Liver (tissue), 7 donors: ENCODE measurements at regions not wholly inside any gene's neighbourhood (a gene's known extent, or its start where the extent isn't known, plus 50 kb on each side); places are given as distances from the start of the nearest gene placed in this dataset.

ENCODE experiments used
- DNase-seq: peaks from one replicate; pipeline ENCODE4 v3.0.0-alpha.2; 2017; ENCODE audit warnings: low spot score
- H3K27ac ChIP-seq, 2 donors: one replicate each; pipeline ENCODE4 v1.7.0; 2013; ENCODE audit warnings: inconsistent platforms in 2 of 2, low read length in 2 of 2, control low read depth in 1 of 2, low read depth in 1 of 2, mild to moderate bottlenecking in 1 of 2
- H3K27me3 ChIP-seq, 4 donors: one replicate each; pipeline versions ENCODE4 v1.6.1 to v1.7.0; 2013; ENCODE audit warnings: low read length in 3 of 4, inconsistent platforms in 1 of 4, mild to moderate bottlenecking in 1 of 4, moderate library complexity in 1 of 4; ENCODE audit not compliant: control insufficient read depth in 4 of 4, insufficient read depth in 4 of 4
- H3K36me3 ChIP-seq, 4 donors: one replicate each; pipeline versions ENCODE4 v1.6.1 to v1.7.0; 2013; ENCODE audit warnings: low read length in 3 of 4, mild to moderate bottlenecking in 3 of 4, low read depth in 1 of 4, moderate library complexity in 1 of 4; ENCODE audit not compliant: control insufficient read depth in 4 of 4, insufficient read depth in 3 of 4
- H3K4me1 ChIP-seq, 4 donors: one replicate each; pipeline versions ENCODE4 v1.6.1 to v1.7.0; 2013; ENCODE audit warnings: low read length in 3 of 4, mild to moderate bottlenecking in 3 of 4, moderate library complexity in 1 of 4; ENCODE audit not compliant: control insufficient read depth in 4 of 4, insufficient read depth in 4 of 4
- H3K4me3 ChIP-seq, 3 donors: one replicate each; pipeline versions ENCODE4 v1.6.1 to v1.7.0; 2013; ENCODE audit warnings: low read length in 3 of 3, control low read depth in 1 of 3, low read depth in 1 of 3, mild to moderate bottlenecking in 1 of 3
- H3K9ac ChIP-seq, 2 donors: one replicate each; pipeline ENCODE4 v1.7.0; 2013; ENCODE audit warnings: low read length in 2 of 2, mild to moderate bottlenecking in 2 of 2, moderate library complexity in 2 of 2, control low read depth in 1 of 2, low read depth in 1 of 2
- H3K9me3 ChIP-seq, 4 donors: one replicate each; pipeline versions ENCODE4 v1.6.1 to v1.7.0; 2013; ENCODE audit warnings: low read length in 3 of 4; ENCODE audit not compliant: control insufficient read depth in 4 of 4
- ATF3 ChIP-seq: IDR thresholded peaks from 2 replicates; pipeline ENCODE4 v1.6.1; 2016; ENCODE audit warnings: antibody characterized with exemption
- EGR1 ChIP-seq, 2 donors: IDR thresholded peaks; 2 replicates each; pipeline ENCODE4 v1.6.1; 2016 to 2018; ENCODE audit warnings: antibody characterized with exemption in 2 of 2, low read depth in 2 of 2
- FOXA1 ChIP-seq: IDR thresholded peaks from 2 replicates; pipeline ENCODE4 v1.6.1; 2016; ENCODE audit warnings: antibody characterized with exemption
- FOXA2 ChIP-seq: IDR thresholded peaks from 2 replicates; pipeline ENCODE4 v1.6.1; 2016; ENCODE audit warnings: antibody characterized with exemption
- HNF4A ChIP-seq, 2 donors: conservative IDR thresholded peaks; 2 replicates each; pipeline ENCODE4 v1.6.1; 2016; ENCODE audit warnings: antibody characterized with exemption in 2 of 2, mild to moderate bottlenecking in 2 of 2
- HNF4G ChIP-seq: IDR thresholded peaks from 2 replicates; pipeline ENCODE4 v1.6.1; 2016; ENCODE audit warnings: antibody characterized with exemption
- JUND ChIP-seq, 2 donors: IDR thresholded peaks; 2 replicates each; pipeline ENCODE4 v1.6.1; 2016; ENCODE audit warnings: antibody characterized with exemption in 2 of 2
- RAD21 ChIP-seq, 2 donors: IDR thresholded peaks; 2 replicates each; pipeline ENCODE4 v1.6.1; 2016; ENCODE audit warnings: antibody characterized with exemption in 2 of 2, mild to moderate bottlenecking in 2 of 2
- RXRA ChIP-seq, 2 donors: IDR thresholded peaks; 2 replicates each; pipeline ENCODE4 v1.6.1; 2017 to 2018; ENCODE audit warnings: antibody characterized with exemption in 2 of 2, mild to moderate bottlenecking in 1 of 2
- TAF1 ChIP-seq: conservative IDR thresholded peaks from 2 replicates; pipeline ENCODE4 v1.6.1; 2016; ENCODE audit warnings: antibody characterized with exemption, mild to moderate bottlenecking
- ZBTB33 ChIP-seq: IDR thresholded peaks from 2 replicates; pipeline ENCODE4 v1.6.1; 2016; ENCODE audit warnings: antibody characterized with exemption
- WGBS: extraction: QIAGEN DNeasy Blood & Tissue Kit; methylation state at CpG from one replicate; pipeline ENCODE4 v1.1.7; 2013; 5-methylcytosine and 5-hydroxymethylcytosine counted together
- TF ChIP-seq, protein P1 (sequence below): IDR thresholded peaks from 2 replicates; pipeline ENCODE4 v1.6.1; 2016; ENCODE audit warnings: antibody characterized with exemption, mild to moderate bottlenecking
- donor health status: healthy.
- donor health status: healthy.
- donor health status: healthy.
- donor health status: healthy.

GRCh38 chr3:65177960-65178376 is 490.2 kb upstream of the ADAMTS9 start (continued):
- TF ChIP-seq ZBTB33 (no peak), HNF4G (no peak), FOXA1 (no peak), ATF3 (no peak)

GRCh38 chr3:65174713-65175112 is 486.9 kb upstream of the ADAMTS9 start:
- H3K27me3 ChIP-seq: no peaks in the 10 kb centered on the region
- TF ChIP-seq JUND (IDR thresholded peaks at IDR 0.05) (no peak), EGR1 (IDR thresholded peaks at IDR 0.05; ENCODE audit: low read depth in 2 of 2) (no peak), RAD21 (IDR thresholded peaks at IDR 0.05) (no peak), HNF4A (conservative IDR thresholded peaks at IDR 0.05) (no peak), ZBTB33 (no peak), FOXA2 (no peak), RXRA (IDR thresholded peaks at IDR 0.05) (no peak), ATF3 (no peak), TAF1 (no peak)
- TF ChIP-seq, protein P1, sequence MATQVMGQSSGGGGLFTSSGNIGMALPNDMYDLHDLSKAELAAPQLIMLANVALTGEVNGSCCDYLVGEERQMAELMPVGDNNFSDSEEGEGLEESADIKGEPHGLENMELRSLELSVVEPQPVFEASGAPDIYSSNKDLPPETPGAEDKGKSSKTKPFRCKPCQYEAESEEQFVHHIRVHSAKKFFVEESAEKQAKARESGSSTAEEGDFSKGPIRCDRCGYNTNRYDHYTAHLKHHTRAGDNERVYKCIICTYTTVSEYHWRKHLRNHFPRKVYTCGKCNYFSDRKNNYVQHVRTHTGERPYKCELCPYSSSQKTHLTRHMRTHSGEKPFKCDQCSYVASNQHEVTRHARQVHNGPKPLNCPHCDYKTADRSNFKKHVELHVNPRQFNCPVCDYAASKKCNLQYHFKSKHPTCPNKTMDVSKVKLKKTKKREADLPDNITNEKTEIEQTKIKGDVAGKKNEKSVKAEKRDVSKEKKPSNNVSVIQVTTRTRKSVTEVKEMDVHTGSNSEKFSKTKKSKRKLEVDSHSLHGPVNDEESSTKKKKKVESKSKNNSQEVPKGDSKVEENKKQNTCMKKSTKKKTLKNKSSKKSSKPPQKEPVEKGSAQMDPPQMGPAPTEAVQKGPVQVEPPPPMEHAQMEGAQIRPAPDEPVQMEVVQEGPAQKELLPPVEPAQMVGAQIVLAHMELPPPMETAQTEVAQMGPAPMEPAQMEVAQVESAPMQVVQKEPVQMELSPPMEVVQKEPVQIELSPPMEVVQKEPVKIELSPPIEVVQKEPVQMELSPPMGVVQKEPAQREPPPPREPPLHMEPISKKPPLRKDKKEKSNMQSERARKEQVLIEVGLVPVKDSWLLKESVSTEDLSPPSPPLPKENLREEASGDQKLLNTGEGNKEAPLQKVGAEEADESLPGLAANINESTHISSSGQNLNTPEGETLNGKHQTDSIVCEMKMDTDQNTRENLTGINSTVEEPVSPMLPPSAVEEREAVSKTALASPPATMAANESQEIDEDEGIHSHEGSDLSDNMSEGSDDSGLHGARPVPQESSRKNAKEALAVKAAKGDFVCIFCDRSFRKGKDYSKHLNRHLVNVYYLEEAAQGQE: no peak
- no peaks in the 10 kb centered on the region for H3K9me3 ChIP-seq
- no peaks in the 10 kb centered on the region for H3K4me1 ChIP-seq
- no peak overlapping the region for H3K4me3 ChIP-seq
- DNase-seq: no peak
- no peak overlapping the region for H3K9ac ChIP-seq
- peak overlapping the region in 1 of 2 donors; percentile 7 for H3K27ac ChIP-seq
- H3K36me3 ChIP-seq: no peaks in the 10 kb centered on the region
- 74% methylated on average over 2 of the region's 2 CpGs for WGBS

- WGBS: 89% methylated on average over 2 of the region's 2 CpGs
- H3K4me1 ChIP-seq: no peaks in the 10 kb centered on the region
- H3K4me3 ChIP-seq: no peak overlapping the region
- DNase-seq: no peak
- no peaks in the 10 kb centered on the region for H3K27me3 ChIP-seq
- H3K27ac ChIP-seq: no peak overlapping the region
- no peak overlapping the region for H3K9ac ChIP-seq
- H3K9me3 ChIP-seq: no peaks in the 10 kb centered on the region
- no peak for TF ChIP-seq JUND (IDR thresholded peaks at IDR 0.05)
- no peaks in the 10 kb centered on the region for H3K36me3 ChIP-seq
These were observed 486.0 kb upstream of the ADAMTS9 start for GRCh38 chr3:65173841-65174240.
